ENCODE measurements at regions not wholly inside any gene's neighbourhood (a gene's known extent, or its start where the extent isn't known, plus 50 kb on each side); places are given as distances from the start of the nearest gene placed in this dataset.
A peak's percentile ranks its signal among the peaks of the same experiment; 100 is the strongest.

- Histone ChIP-seq H3K27me3 (ENCODE audit: control insufficient read depth, insufficient read depth, low read length) (no peaks in the 10 kb centered on the region), H3K36me3 (ENCODE audit: control insufficient read depth, insufficient read depth, low read length) (no peaks in the 10 kb centered on the region), H3K4me3 (ENCODE audit: low read depth, low read length) (no peak overlapping the region)
- no peak for DNase-seq (ENCODE audit: low read depth)
- no peak for TF ChIP-seq CTCF (IDR thresholded peaks at IDR 0.05; ENCODE audit: insufficient read depth, low read length, poor library complexity, severe bottlenecking)
These were observed 188.6 kb upstream of the SNX7 start for GRCh38 chr1:98472878-98473277.

- no peak for DNase-seq (ENCODE audit: low read depth)
- H3K4me3 ChIP-seq (ENCODE audit: low read depth, low read length): no peak overlapping the region
- no peak for TF ChIP-seq CTCF (IDR thresholded peaks at IDR 0.05; ENCODE audit: insufficient read depth, low read length, poor library complexity, severe bottlenecking)
These were observed 189.9 kb upstream of the SNX7 start for GRCh38 chr1:98471633-98472032.

GRCh38 chr1:98468111-98468717 lies 193.3 kb upstream of the SNX7 start:
- no peak overlapping the region for H3K4me3 ChIP-seq (ENCODE audit: low read depth, low read length)
- DNase-seq (ENCODE audit: low read depth): no peak
- TF ChIP-seq CTCF (IDR thresholded peaks at IDR 0.05; ENCODE audit: insufficient read depth, low read length, poor library complexity, severe bottlenecking): peak; percentile 84

More at GRCh38 chr1:98471633-98472032, 189.9 kb upstream of the SNX7 start:
- Histone ChIP-seq H3K27me3 (ENCODE audit: control insufficient read depth, insufficient read depth, low read length) (no peaks in the 10 kb centered on the region), H3K36me3 (ENCODE audit: control insufficient read depth, insufficient read depth, low read length) (no peaks in the 10 kb centered on the region)

GRCh38 chr1:98467586-98467985 lies 193.9 kb upstream of the SNX7 start:
- TF ChIP-seq CTCF (IDR thresholded peaks at IDR 0.05; ENCODE audit: insufficient read depth, low read length, poor library complexity, severe bottlenecking): no peak
- H3K27me3 ChIP-seq (ENCODE audit: control insufficient read depth, insufficient read depth, low read length): no peaks in the 10 kb centered on the region
- DNase-seq (ENCODE audit: low read depth): no peak
- H3K36me3 ChIP-seq (ENCODE audit: control insufficient read depth, insufficient read depth, low read length): no peaks in the 10 kb centered on the region
- H3K4me3 ChIP-seq (ENCODE audit: low read depth, low read length): no peak overlapping the region

More at GRCh38 chr1:98468111-98468717, 193.3 kb upstream of the SNX7 start:
- no peaks in the 10 kb centered on the region for H3K27me3 ChIP-seq (ENCODE audit: control insufficient read depth, insufficient read depth, low read length)
- H3K36me3 ChIP-seq (ENCODE audit: control insufficient read depth, insufficient read depth, low read length): no peaks in the 10 kb centered on the region

- TF ChIP-seq CTCF (IDR thresholded peaks at IDR 0.05; ENCODE audit: insufficient read depth, low read length, poor library complexity, severe bottlenecking): no peak
- Histone ChIP-seq H3K27me3 (ENCODE audit: control insufficient read depth, insufficient read depth, low read length) (no peaks in the 10 kb centered on the region), H3K4me3 (ENCODE audit: low read depth, low read length) (no peak overlapping the region), H3K36me3 (ENCODE audit: control insufficient read depth, insufficient read depth, low read length) (no peaks in the 10 kb centered on the region)
- DNase-seq (ENCODE audit: low read depth): no peak
These were observed 194.4 kb upstream of the SNX7 start for GRCh38 chr1:98467122-98467521.

GRCh38 chr1:98461873-98462385 lies 199.6 kb upstream of the SNX7 start:
- Histone ChIP-seq H3K36me3 (ENCODE audit: control insufficient read depth, insufficient read depth, low read length) (no peaks in the 10 kb centered on the region), H3K4me3 (ENCODE audit: low read depth, low read length) (no peak overlapping the region), H3K27me3 (ENCODE audit: control insufficient read depth, insufficient read depth, low read length) (no peaks in the 10 kb centered on the region)
- no peak for DNase-seq (ENCODE audit: low read depth)
- TF ChIP-seq CTCF (IDR thresholded peaks at IDR 0.05; ENCODE audit: insufficient read depth, low read length, poor library complexity, severe bottlenecking): no peak

All from kidney epithelial cell (primary cell).